Body of pancreas (tissue), 4 donors: ENCODE measurements at regions not wholly inside any gene's neighbourhood (a gene's known extent, or its start where the extent isn't known, plus 50 kb on each side); places are given as distances from the start of the nearest gene placed in this dataset.
A peak's percentile ranks its signal among the peaks of the same experiment; 100 is the strongest.

Experiments
- ATAC-seq: fragments of 150-250 bp; one replicate; pipeline ENCODE4 v1.9.1; 2016
- DNase-seq, 4 donors: peaks; one replicate each; pipeline ENCODE4 v3.0.0-alpha.2; 2019
- H3K27ac ChIP-seq, 4 donors: fragments of 200-600 bp; sonication (generic); 1 replicate in 3 of 4; 2 replicates in 1 of 4; pipeline versions ENCODE4 v1.5.1 to v1.6.1; 2016 to 2019; ENCODE audit warnings: mild to moderate bottlenecking in 1 of 4, mixed read lengths in 1 of 4, moderate library complexity in 1 of 4
- H3K27me3 ChIP-seq, 2 donors: fragments of 200-600 bp; sonication (generic); one replicate each; pipeline ENCODE4 v1.6.0; 2016; ENCODE audit warnings: mild to moderate bottlenecking in 1 of 2
- H3K36me3 ChIP-seq, 2 donors: fragments of 200-600 bp; sonication (generic); replicated peaks in 1 of 2; 2 replicates each; pipeline ENCODE4 v1.5.1; 2016; ENCODE audit warnings: low read depth in 2 of 2; ENCODE audit not compliant: insufficient read depth in 1 of 2
- H3K4me1 ChIP-seq: fragments of 200-600 bp; sonication (generic); one replicate; pipeline ENCODE4 v1.6.0; 2016
- H3K4me3 ChIP-seq, 2 donors: fragments of 200-600 bp; sonication (generic); 1 replicate in 1 of 2; 2 replicates in 1 of 2; pipeline ENCODE4 v1.5.1; 2016 to 2019
- H3K9me3 ChIP-seq, 3 donors: fragments of 200-600 bp; sonication (generic); 1 replicate in 2 of 3; 2 replicates in 1 of 3; pipeline ENCODE4 v1.5.1; 2016
- POLR2A ChIP-seq, 3 donors: fragments of 450-650 bp; IDR thresholded peaks; one replicate each; pipeline ENCODE4 v1.6.1; 2016; ENCODE audit warnings: antibody characterized with exemption in 3 of 3, mild to moderate bottlenecking in 2 of 3
- WGBS, 2 donors: methylation state at CpG; one replicate each; pipeline ENCODE4 v1.1.5; 2017; 5-methylcytosine and 5-hydroxymethylcytosine counted together
- intact Hi-C: fragments of 100-400 bp; cut with DNase I; formaldehyde crosslinking; loops from one replicate; pipeline ENCODE4 v1.15.1; 2023
- TF ChIP-seq, protein P1 (sequence below), 7 experiments: fragments of 450-650 bp in 4 of 7; fragments of 200-600 bp in 3 of 7; sonication (generic) in 3 of 7; IDR thresholded peaks; one replicate each; pipeline ENCODE4 v1.5.1; 2016 to 2019; ENCODE audit warnings: antibody characterized with exemption in 7 of 7

DNA sequence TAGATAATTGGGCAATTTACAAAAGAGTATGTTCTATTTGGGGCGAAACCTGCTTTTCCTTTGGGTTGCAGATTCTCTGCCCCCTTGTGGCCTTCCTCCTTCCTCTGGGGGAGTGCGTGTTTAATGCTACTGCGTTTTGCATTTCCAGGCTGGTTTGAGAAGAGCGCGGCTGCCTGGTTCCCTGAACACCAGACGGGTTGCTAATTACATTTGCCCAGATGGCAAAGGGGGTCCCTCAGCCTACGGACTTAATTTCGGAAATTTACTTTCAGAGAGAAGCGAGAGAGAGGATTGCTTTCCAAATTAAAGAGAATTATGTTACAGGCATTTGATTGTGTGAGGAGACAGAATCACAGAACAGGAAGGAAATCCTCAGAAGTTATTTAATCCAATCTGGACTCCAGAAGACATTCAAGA, 91.9 kb upstream of the JAZF1 start:
- Histone ChIP-seq H3K4me3 (no peak overlapping the region), H3K27ac (no peak overlapping the region), H3K36me3 (no peaks in the 10 kb centered on the region), H3K4me1 (no peaks in the 10 kb centered on the region), H3K27me3 (no peaks in the 10 kb centered on the region), H3K9me3 (no peaks in the 10 kb centered on the region)
- no peak for TF ChIP-seq POLR2A (IDR thresholded peaks at IDR 0.05)
- TF ChIP-seq, protein P1, sequence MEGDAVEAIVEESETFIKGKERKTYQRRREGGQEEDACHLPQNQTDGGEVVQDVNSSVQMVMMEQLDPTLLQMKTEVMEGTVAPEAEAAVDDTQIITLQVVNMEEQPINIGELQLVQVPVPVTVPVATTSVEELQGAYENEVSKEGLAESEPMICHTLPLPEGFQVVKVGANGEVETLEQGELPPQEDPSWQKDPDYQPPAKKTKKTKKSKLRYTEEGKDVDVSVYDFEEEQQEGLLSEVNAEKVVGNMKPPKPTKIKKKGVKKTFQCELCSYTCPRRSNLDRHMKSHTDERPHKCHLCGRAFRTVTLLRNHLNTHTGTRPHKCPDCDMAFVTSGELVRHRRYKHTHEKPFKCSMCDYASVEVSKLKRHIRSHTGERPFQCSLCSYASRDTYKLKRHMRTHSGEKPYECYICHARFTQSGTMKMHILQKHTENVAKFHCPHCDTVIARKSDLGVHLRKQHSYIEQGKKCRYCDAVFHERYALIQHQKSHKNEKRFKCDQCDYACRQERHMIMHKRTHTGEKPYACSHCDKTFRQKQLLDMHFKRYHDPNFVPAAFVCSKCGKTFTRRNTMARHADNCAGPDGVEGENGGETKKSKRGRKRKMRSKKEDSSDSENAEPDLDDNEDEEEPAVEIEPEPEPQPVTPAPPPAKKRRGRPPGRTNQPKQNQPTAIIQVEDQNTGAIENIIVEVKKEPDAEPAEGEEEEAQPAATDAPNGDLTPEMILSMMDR (IDR thresholded peaks at IDR 0.05) = peak in 5 of 7 experiments; percentile 23 to 47 (median 37)
- WGBS, 2 donors = 10 to 13% methylated on average over 9 of the region's 9 CpGs
- no peak for ATAC-seq
- intact Hi-C loops = no loop called here
- peak; percentile 12 to 31 (median 22) for DNase-seq

DNA sequence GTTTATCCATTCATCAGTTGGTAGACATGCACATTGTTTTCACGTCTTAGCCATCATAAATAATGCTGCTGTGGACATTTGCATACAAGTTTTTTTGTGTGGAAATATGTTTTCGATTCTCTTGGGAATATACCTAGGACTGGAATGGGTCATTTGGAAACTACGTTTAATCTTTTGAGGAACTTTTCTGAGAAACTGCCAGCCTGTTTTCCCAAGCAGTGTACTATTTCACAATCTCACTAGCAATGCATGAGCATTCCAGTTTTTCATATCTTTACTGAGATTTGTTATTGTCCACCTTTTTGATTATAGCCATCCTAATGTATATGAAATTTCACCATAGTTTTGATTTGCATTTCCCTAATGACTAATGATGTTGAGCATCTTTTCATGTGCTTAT, 95.7 kb upstream of the JAZF1 start:
- TF ChIP-seq, protein P1 (IDR thresholded peaks at IDR 0.05) = no peak
- TF ChIP-seq POLR2A (IDR thresholded peaks at IDR 0.05) = no peak
- intact Hi-C loops = no loop called here
- H3K4me3 ChIP-seq = no peak overlapping the region
- H3K27me3 ChIP-seq = no peaks in the 10 kb centered on the region
- no peaks in the 10 kb centered on the region for H3K4me1 ChIP-seq
- no peaks in the 10 kb centered on the region for H3K36me3 ChIP-seq
- no peaks in the 10 kb centered on the region for H3K9me3 ChIP-seq
- ATAC-seq = no peak
- no peak overlapping the region for H3K27ac ChIP-seq
- DNase-seq = no peak
- WGBS, 2 donors = 35 to 56% methylated on average over 3 of the region's 3 CpGs

DNA sequence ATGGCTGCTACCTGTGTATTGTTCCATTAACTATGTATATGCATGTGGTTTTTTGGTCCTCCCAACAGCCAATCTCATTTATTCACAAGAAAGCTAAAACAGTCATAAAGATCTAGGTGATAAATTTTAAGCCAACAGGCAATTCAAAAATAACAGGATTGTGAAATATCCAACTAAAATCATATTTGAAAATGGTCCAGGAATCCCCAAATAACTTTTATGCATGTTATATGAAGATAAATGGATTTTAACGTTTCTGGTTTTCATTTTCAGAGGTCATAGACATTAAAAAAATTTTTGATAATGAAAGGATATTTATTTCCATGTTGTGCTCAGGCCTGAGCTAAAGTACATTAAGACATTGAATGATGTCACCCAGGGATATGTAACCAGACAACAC, 96.8 kb upstream of the JAZF1 start:
- no peak for ATAC-seq
- intact Hi-C loops = no loop called here
- 23 to 43% methylated on average over 1 of the region's 1 CpG for WGBS, 2 donors

DNA sequence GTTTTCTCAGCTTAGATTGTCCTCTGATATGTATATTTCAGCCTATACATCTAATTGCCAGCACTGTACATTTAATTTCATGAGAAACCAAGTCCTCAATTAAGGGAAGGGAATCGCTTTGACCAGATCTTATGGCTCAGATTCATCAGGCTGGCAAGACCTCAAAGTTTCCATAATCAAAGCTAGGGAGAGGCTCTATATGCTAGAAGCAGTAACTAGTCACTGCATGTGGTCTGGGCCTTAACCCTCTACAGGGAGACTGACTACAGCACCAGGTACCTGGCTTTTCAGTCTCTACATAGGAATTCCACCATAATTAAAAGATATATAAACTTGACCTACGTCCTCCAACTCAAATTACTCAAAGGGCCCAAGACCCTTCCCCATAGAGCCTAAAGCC, 97.4 kb upstream of the JAZF1 start:
- DNase-seq (no peak), ATAC-seq (no peak)
- no peak for TF ChIP-seq POLR2A (IDR thresholded peaks at IDR 0.05)
- TF ChIP-seq, protein P1 (IDR thresholded peaks at IDR 0.05) = no peak
- H3K4me3 ChIP-seq = no peak overlapping the region
- intact Hi-C loops = no loop called here
- H3K4me1 ChIP-seq = no peaks in the 10 kb centered on the region
- no peaks in the 10 kb centered on the region for H3K36me3 ChIP-seq
- no peaks in the 10 kb centered on the region for H3K9me3 ChIP-seq
- no peaks in the 10 kb centered on the region for H3K27me3 ChIP-seq
- 87 to 93% methylated on average over 2 of the region's 2 CpGs for WGBS, 2 donors
- H3K27ac ChIP-seq = no peak overlapping the region

More for the DNA sequence above, 96.8 kb upstream of the JAZF1 start:
- Histone ChIP-seq H3K36me3 (no peaks in the 10 kb centered on the region), H3K4me1 (no peaks in the 10 kb centered on the region), H3K27me3 (no peaks in the 10 kb centered on the region), H3K4me3 (no peak overlapping the region), H3K27ac (no peak overlapping the region), H3K9me3 (no peaks in the 10 kb centered on the region)
- DNase-seq = no peak
- TF ChIP-seq POLR2A (IDR thresholded peaks at IDR 0.05) = no peak
- TF ChIP-seq, protein P1 (IDR thresholded peaks at IDR 0.05) = no peak

DNA sequence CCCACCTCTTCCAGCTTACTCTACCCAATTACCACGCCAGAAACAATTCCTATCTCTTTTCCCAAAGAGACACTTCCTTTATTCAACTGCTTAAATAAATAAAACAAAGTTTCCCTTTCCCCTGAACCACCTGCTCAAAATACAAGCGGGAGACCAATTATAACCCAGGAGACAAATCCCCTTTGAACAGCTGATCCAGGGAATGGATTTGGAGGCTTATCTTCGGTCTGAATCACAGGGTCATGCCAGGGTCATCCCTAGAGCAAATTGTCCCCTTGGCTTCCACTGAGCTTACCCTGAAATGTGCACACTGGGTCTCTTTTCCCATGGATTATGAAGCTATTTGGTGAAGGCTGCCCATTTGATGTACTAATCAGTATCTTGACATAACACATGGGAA, 99.9 kb upstream of the JAZF1 start:
- TF ChIP-seq, protein P1 (IDR thresholded peaks at IDR 0.05) = no peak
- no peak for TF ChIP-seq POLR2A (IDR thresholded peaks at IDR 0.05)
- Histone ChIP-seq H3K9me3 (no peaks in the 10 kb centered on the region), H3K4me3 (no peak overlapping the region), H3K36me3 (no peaks in the 10 kb centered on the region), H3K27ac (no peak overlapping the region), H3K4me1 (no peaks in the 10 kb centered on the region), H3K27me3 (no peaks in the 10 kb centered on the region)
- WGBS, 2 donors = 39 to 60% methylated on average over 3 of the region's 3 CpGs
- no peak for DNase-seq
- ATAC-seq = no peak
- intact Hi-C loops = no loop called here
